Rectal smooth muscle tissue (tissue), 1 donor: ENCODE measurements at regions not wholly inside any gene's neighbourhood (a gene's known extent, or its start where the extent isn't known, plus 50 kb on each side); places are given as distances from the start of the nearest gene placed in this dataset.

Experiments
- H3K27ac ChIP-seq: one replicate; pipeline ENCODE4 v1.7.0; 2013; ENCODE audit warnings: low read depth, low read length, inconsistent platforms
- H3K27me3 ChIP-seq: one replicate; pipeline ENCODE4 v1.7.0; 2013; ENCODE audit warnings: low read length; ENCODE audit not compliant: control insufficient read depth, insufficient read depth
- H3K36me3 ChIP-seq: one replicate; pipeline ENCODE4 v1.7.0; 2013; ENCODE audit warnings: low read length; ENCODE audit not compliant: control insufficient read depth, insufficient read depth
- H3K4me1 ChIP-seq: one replicate; pipeline ENCODE4 v1.7.0; 2013; ENCODE audit warnings: low read length; ENCODE audit not compliant: control insufficient read depth, insufficient read depth
- H3K4me3 ChIP-seq: one replicate; pipeline ENCODE4 v1.7.0; 2013; ENCODE audit warnings: low read length
- H3K9ac ChIP-seq: one replicate; pipeline ENCODE4 v1.7.0; 2013; ENCODE audit warnings: low read length

- Histone ChIP-seq H3K9ac (no peak overlapping the region), H3K4me3 (no peak overlapping the region), H3K36me3 (no peaks in the 10 kb centered on the region), H3K27me3 (no peaks in the 10 kb centered on the region), H3K27ac (no peak overlapping the region), H3K4me1 (no peaks in the 10 kb centered on the region)
Observed at GRCh38 chr12:78797196-78797931, 67.2 kb upstream of the SYT1 start.

GRCh38 chr12:78799649-78800048, 64.9 kb upstream of the SYT1 start:
- Histone ChIP-seq H3K27me3 (no peaks in the 10 kb centered on the region), H3K9ac (no peak overlapping the region), H3K36me3 (no peaks in the 10 kb centered on the region), H3K4me1 (no peaks in the 10 kb centered on the region), H3K4me3 (no peak overlapping the region), H3K27ac (no peak overlapping the region)

- H3K9ac ChIP-seq, result no peak overlapping the region
- H3K27me3 ChIP-seq, result no peaks in the 10 kb centered on the region
- H3K4me3 ChIP-seq, result no peak overlapping the region
- H3K27ac ChIP-seq, result no peak overlapping the region
- H3K4me1 ChIP-seq, result no peaks in the 10 kb centered on the region
- no peaks in the 10 kb centered on the region for H3K36me3 ChIP-seq
Observed at GRCh38 chr12:78802593-78802992, 62.0 kb upstream of the SYT1 start.

GRCh38 chr12:78804262-78804661, 60.3 kb upstream of the SYT1 start:
- Histone ChIP-seq H3K9ac (no peak overlapping the region), H3K4me1 (no peaks in the 10 kb centered on the region), H3K27me3 (no peaks in the 10 kb centered on the region), H3K36me3 (no peaks in the 10 kb centered on the region), H3K27ac (no peak overlapping the region), H3K4me3 (no peak overlapping the region)
